Lower leg skin (tissue), 3 donors: ENCODE measurements at regions not wholly inside any gene's neighbourhood (a gene's known extent, or its start where the extent isn't known, plus 50 kb on each side); places are given as distances from the start of the nearest gene placed in this dataset.

Source experiments
- CTCF ChIP-seq, 3 donors: fragments of 450-650 bp; IDR thresholded peaks; one replicate each; pipeline ENCODE4 v1.5.1; 2016; ENCODE audit warnings: antibody characterized with exemption in 3 of 3, mild to moderate bottlenecking in 3 of 3, moderate library complexity in 2 of 3
- POLR2A ChIP-seq, 2 donors: fragments of 450-650 bp; IDR thresholded peaks; one replicate each; pipeline ENCODE4 v1.6.1; 2016 to 2017; ENCODE audit warnings: antibody characterized with exemption in 2 of 2, mild to moderate bottlenecking in 1 of 2, moderate library complexity in 1 of 2

GRCh38 chr1:227416156-227416830, 98.0 kb upstream of the CDC42BPA start:
- TF ChIP-seq CTCF (IDR thresholded peaks at IDR 0.05) (no peak), POLR2A (IDR thresholded peaks at IDR 0.05) (no peak)
